GM21390 (cell line): ENCODE measurements at regions not wholly inside any gene's neighbourhood (a gene's known extent, or its start where the extent isn't known, plus 50 kb on each side); places are given as distances from the start of the nearest gene placed in this dataset.
"Not testable (repeated sequence)": the region's sequence is repeated elsewhere in the genome, so short reads cannot be mapped to it uniquely, and the experiment has no call there.

Source experiments
- ATAC-seq: cut with Tn5 transposase; IDR thresholded peaks from one replicate; pipeline ENCODE4 v1.9.1; 2021; ENCODE audit not compliant: unreplicated experiment

- ATAC-seq = not testable (repeated sequence)
Observed at GRCh38 chr22:49698616-49699015, 129.1 kb downstream of the BRD1 start.

- ATAC-seq = no peak
Observed at GRCh38 chr22:49697047-49697446, 130.6 kb downstream of the BRD1 start.

GRCh38 chr22:49694462-49695260 is 133.0 kb downstream of the BRD1 start:
- ATAC-seq = no peak

DNA sequence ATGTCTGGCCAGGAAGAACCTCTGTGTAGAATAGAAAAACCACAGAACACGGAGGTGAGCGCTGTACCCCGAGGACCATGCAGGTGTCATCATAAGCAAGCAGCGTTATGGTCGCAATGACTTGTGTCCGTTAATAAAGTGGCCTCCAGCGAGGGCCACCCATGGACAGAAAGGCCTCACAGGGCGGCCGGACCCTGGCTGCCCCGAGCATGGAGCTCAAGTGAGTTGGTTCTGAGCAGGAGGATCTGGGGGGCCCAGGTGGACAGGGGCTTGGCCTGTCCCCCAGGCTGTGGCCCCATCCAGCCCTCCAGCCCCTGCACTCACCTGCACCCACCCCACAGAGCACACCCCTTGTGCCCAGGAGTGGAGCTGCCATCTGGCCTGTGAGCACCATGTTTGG is 133.8 kb downstream of the BRD1 start:
- ATAC-seq = no peak

DNA sequence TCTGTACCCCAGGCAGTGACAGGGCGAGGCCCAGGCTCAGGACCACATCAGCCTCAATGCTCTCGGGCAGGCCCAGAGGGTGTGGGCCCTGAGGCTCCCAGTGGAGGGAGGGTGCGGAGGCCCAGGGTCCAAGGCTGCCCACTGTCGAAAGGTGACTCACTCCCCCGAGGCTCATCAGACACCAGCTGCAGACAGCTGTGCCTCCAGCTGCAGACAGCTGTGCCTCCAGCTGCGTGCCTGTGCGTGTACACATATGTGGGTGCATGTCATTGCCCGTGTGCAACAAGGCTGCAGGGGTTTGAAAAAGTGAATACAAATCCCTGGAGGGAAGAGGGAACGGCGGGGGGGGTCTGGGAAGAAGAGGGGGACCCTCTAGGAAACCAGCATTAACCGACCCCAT is 134.3 kb downstream of the BRD1 start:
- no peak for ATAC-seq

GRCh38 chr22:49692499-49693225 is 135.0 kb downstream of the BRD1 start:
- ATAC-seq = no peak

GRCh38 chr22:49691256-49691655 is 136.4 kb downstream of the BRD1 start:
- ATAC-seq = no peak

GRCh38 chr22:49690454-49690853 is 137.2 kb downstream of the BRD1 start:
- ATAC-seq = no peak

- ATAC-seq = no peak
Observed at GRCh38 chr22:49689858-49690257, 137.8 kb downstream of the BRD1 start.

GRCh38 chr22:49689255-49689770 is 138.4 kb downstream of the BRD1 start:
- no peak for ATAC-seq

GRCh38 chr22:49688516-49689254 is 139.0 kb downstream of the BRD1 start:
- no peak for ATAC-seq

DNA sequence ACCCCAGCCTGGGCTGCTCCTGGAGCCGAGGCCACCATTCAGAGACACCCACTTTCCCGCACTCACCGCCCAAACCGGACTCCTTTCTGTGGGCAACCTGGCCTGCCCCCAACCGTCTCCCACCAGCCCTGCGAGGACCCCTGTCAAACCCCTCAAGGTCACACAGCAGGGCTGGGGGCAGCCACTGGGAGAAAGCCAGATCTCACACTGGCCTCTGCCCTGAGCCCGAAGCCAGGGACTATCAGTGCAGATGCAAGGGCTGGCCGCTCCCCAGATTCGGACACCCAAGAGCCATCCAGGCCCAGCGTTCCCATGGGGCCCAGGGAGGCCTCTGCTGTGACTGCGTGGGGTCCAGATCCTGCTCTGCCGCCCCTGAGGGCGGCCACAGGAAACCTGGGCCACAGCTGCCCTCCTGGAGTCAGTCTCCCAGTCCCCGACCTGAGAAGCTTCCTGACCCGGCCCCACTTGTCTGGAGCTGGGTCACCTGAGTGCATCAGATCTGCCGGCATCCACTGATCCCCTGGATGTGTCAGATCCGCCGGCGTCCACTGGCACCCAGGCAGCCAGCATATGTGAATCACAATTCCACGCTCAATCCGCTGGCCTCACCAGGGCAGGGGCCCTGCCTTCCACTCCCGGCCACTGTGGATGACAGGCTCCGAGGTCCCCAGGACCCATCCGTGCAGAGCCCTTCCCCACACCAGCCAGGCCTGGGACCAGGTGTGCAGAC is 139.7 kb downstream of the BRD1 start:
- no peak for ATAC-seq

DNA sequence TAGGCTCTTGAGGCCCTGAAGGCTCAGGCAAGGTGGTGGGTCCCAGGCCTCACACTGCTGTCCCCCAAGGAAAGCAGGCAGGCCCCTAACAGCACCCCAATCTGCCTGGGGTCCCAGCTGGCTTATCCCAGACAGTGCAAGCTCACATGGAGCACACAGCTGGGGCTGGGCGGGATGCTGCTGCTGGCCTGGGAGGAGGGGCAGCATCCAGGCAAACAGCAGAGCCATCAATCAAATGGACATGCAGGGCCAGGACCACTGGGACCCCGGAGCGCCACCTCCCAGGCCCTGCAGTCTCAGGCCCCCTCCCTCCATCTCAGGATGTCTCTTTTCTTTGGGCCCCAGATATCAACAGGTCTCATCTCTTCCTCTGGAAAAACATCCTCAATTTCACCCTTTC is 140.3 kb downstream of the BRD1 start:
- ATAC-seq = no peak

GRCh38 chr22:49686495-49687219 is 141.0 kb downstream of the BRD1 start:
- no peak for ATAC-seq

DNA sequence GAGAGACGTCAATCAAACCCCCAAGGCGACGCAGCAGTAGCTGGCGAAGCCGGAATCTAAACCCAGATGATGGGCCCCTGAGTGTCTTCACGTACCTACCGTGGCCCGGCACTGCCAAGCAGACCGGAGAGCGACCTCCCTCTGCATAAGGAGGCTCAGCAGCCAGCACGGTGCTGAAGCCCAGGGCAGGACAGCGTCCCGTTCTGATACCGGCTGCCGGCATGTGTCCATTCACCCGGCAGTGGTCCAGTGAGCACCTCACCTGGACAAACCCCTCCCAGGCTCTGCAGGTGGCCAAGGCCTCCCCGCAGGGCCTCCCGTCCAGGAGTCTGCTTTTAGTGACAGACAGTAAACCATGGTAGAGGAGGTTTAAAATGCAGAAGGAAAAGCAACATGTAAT is 142.0 kb downstream of the BRD1 start:
- no peak for ATAC-seq

DNA sequence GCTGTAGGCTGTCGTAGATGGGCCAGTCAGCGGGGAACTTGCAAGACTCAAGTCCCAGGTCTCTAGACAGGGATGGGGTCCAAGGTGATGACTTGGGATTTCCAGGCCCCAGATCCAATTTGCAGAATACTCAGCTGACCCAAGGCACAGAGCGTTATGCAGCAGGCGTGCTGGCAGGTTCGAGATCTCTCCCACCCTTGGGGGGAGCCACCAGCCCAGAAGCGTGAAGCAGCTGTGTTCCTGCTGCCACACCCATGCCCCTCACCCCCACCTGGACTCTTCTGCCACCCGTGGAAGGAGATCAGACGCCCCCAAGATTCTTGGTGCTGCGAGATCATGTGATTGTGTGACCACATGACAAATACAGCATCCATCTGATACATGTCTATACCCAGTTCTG is 142.6 kb downstream of the BRD1 start:
- no peak for ATAC-seq

DNA sequence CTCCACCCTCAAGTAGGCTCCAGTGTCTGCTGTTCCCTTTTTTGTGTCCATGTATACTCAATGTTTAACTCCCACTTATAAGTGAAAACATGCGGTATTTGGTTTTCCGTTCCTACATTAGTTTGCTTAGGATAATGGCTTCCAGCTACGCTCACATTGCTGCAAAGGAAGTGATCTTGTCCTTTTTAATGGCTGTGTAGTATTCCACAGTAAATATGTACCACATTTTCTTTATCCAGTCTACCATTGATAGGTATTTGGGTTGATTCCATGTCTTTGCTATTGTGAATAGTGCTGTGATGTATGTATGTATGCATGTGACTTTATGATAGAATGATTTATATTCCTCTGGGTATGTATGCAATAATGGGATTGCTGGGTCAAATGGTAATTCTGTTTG is 144.6 kb downstream of the BRD1 start:
- ATAC-seq = no peak

DNA sequence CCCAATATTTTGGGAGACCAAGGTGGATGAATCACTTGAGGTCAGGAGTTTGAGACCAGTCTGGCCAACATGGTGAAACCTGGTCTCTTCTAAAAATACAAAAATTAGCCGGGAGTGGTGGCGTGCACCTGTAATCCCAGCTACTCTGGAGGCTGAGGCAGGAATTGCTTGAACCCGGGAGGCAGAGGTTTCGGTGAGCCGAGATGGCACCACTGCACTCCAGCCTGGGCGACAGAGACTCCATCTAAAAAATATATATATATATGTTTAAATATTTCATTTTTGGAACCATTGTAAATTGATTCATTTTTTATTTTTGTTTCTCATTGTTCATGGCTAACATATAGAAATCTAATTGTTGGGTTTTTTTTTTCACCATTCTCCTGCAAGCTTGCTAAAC is 146.9 kb downstream of the BRD1 start:
- ATAC-seq = not testable (repeated sequence)

GRCh38 chr22:49678842-49679170 is 148.9 kb downstream of the BRD1 start:
- no peak for ATAC-seq

GRCh38 chr22:49678137-49678841 is 149.4 kb downstream of the BRD1 start:
- ATAC-seq = no peak
